ENCODE measurements at regions not wholly inside any gene's neighbourhood (a gene's known extent, or its start where the extent isn't known, plus 50 kb on each side); places are given as distances from the start of the nearest gene placed in this dataset.
A peak's percentile ranks its signal among the peaks of the same experiment; 100 is the strongest.

- H3K4me1 ChIP-seq, result peaks cover 5 to 54% (median 43%) of the 10 kb centered on the region in 6 donors
- peak overlapping the region in 6 of 8 donors; percentile 61 to 89 (median 80) for H3K27ac ChIP-seq
- H3K4me3 ChIP-seq, result no peak overlapping the region
- no peaks in the 10 kb centered on the region for H3K36me3 ChIP-seq
- TF ChIP-seq CTCF (IDR thresholded peaks at IDR 0.05 in 8 of 11, conservative IDR thresholded peaks at IDR 0.05 in 3 of 11) (no peak), POLR2A (IDR thresholded peaks at IDR 0.05) (no peak), POLR2AphosphoS5 (IDR thresholded peaks at IDR 0.05) (no peak)
- 84 to 92% (median 89%) methylated on average over 1 of the region's 1 CpG for WGBS, 5 donors
- H3K9me3 ChIP-seq, result no peaks in the 10 kb centered on the region
- no peak for DNase-seq
- no peaks in the 10 kb centered on the region for H3K27me3 ChIP-seq (replicated peaks in 1 of 7)
- intact Hi-C loops (cut with DNase I; ENCODE audit: low total_unique reads), result no loop called here
Observed at GRCh38 chr12:89879766-89880165, 171.1 kb upstream of the ATP2B1 start.

GRCh38 chr12:89878950-89879349 lies 170.3 kb upstream of the ATP2B1 start:
- no peak for DNase-seq
- H3K4me3 ChIP-seq, result no peak overlapping the region
- H3K4me1 ChIP-seq, result peaks cover 5 to 55% (median 43%) of the 10 kb centered on the region in 6 donors
- H3K36me3 ChIP-seq, result no peaks in the 10 kb centered on the region
- H3K27me3 ChIP-seq (replicated peaks in 1 of 7), result no peaks in the 10 kb centered on the region
- H3K9me3 ChIP-seq, result no peaks in the 10 kb centered on the region
- peak overlapping the region in 6 of 8 donors; percentile 47 to 89 (median 80) for H3K27ac ChIP-seq
- 48 to 66% (median 51%) methylated on average over 2 of the region's 2 CpGs for WGBS, 5 donors
- intact Hi-C loops (cut with DNase I; ENCODE audit: low total_unique reads), result no loop called here
- TF ChIP-seq CTCF (IDR thresholded peaks at IDR 0.05 in 8 of 11, conservative IDR thresholded peaks at IDR 0.05 in 3 of 11) (no peak), POLR2AphosphoS5 (IDR thresholded peaks at IDR 0.05) (no peak), POLR2A (IDR thresholded peaks at IDR 0.05) (no peak)

- 71 to 87% (median 74%) methylated on average over 6 of the region's 6 CpGs for WGBS, 5 donors
- no peak for TF ChIP-seq POLR2A (IDR thresholded peaks at IDR 0.05)
- no peak for TF ChIP-seq POLR2AphosphoS5 (IDR thresholded peaks at IDR 0.05)
- TF ChIP-seq CTCF (IDR thresholded peaks at IDR 0.05 in 8 of 11, conservative IDR thresholded peaks at IDR 0.05 in 3 of 11), result no peak
- peak; percentile 51 for DNase-seq
- H3K4me1 ChIP-seq, result peaks cover 5 to 61% (median 46%) of the 10 kb centered on the region in 6 donors
- H3K27ac ChIP-seq, result peak overlapping the region in 5 of 8 donors; percentile 74 to 89 (median 80)
- H3K9me3 ChIP-seq, result no peaks in the 10 kb centered on the region
- H3K27me3 ChIP-seq (replicated peaks in 1 of 7), result no peaks in the 10 kb centered on the region
- no peak overlapping the region for H3K4me3 ChIP-seq
- intact Hi-C loops (cut with DNase I; ENCODE audit: low total_unique reads), result no loop called here
- no peaks in the 10 kb centered on the region for H3K36me3 ChIP-seq
Observed at GRCh38 chr12:89878327-89878726, 169.7 kb upstream of the ATP2B1 start.

GRCh38 chr12:89877671-89878070 lies 169.0 kb upstream of the ATP2B1 start:
- no peak overlapping the region for H3K27ac ChIP-seq
- H3K36me3 ChIP-seq, result no peaks in the 10 kb centered on the region
- H3K9me3 ChIP-seq, result no peaks in the 10 kb centered on the region
- peaks cover 5 to 60% (median 45%) of the 10 kb centered on the region in 6 donors for H3K4me1 ChIP-seq
- H3K4me3 ChIP-seq, result no peak overlapping the region
- 84 to 89% (median 87%) methylated on average over 3 of the region's 3 CpGs for WGBS, 5 donors
- H3K27me3 ChIP-seq (replicated peaks in 1 of 7), result no peaks in the 10 kb centered on the region
- TF ChIP-seq CTCF (IDR thresholded peaks at IDR 0.05 in 8 of 11, conservative IDR thresholded peaks at IDR 0.05 in 3 of 11) (no peak), POLR2AphosphoS5 (IDR thresholded peaks at IDR 0.05) (no peak), POLR2A (IDR thresholded peaks at IDR 0.05) (no peak)
- intact Hi-C loops (cut with DNase I; ENCODE audit: low total_unique reads), result no loop called here
- no peak for DNase-seq

Data from spleen (tissue), 11 donors.